ENCODE measurements at regions not wholly inside any gene's neighbourhood (a gene's known extent, or its start where the extent isn't known, plus 50 kb on each side); places are given as distances from the start of the nearest gene placed in this dataset.

GRCh38 chr20:51095633-51096521, 73.0 kb upstream of the KCNG1 start:
- Histone ChIP-seq H3K9me3 (ENCODE audit: control insufficient read depth, low read depth, low read length) (no peaks in the 10 kb centered on the region), H3K9ac (ENCODE audit: control insufficient read depth, extremely low read depth, insufficient read depth, low read length) (no peak overlapping the region), H4K20me1 (ENCODE audit: control insufficient read depth, extremely low read depth, insufficient read depth, low read length) (no peaks in the 10 kb centered on the region), H3K27me3 (ENCODE audit: control insufficient read depth, extremely low read depth, insufficient read depth, low read length) (peaks cover 30% of the 10 kb centered on the region), H3K4me3 (ENCODE audit: control insufficient read depth in 2 of 3, extremely low read depth in 1 of 3, insufficient read depth in 2 of 3, low read depth in 1 of 3, low read length in 3 of 3) (no peak overlapping the region), H3K4me1 (ENCODE audit: control insufficient read depth, extremely low read depth, insufficient read depth, low read length) (no peaks in the 10 kb centered on the region), H2AFZ (ENCODE audit: control insufficient read depth, low read length) (no peak overlapping the region), H3K9me1 (ENCODE audit: control insufficient read depth, extremely low read depth, insufficient read depth, low read length) (no peaks in the 10 kb centered on the region), H3K36me3 (ENCODE audit: control insufficient read depth in 2 of 2, extremely low read depth in 1 of 2, insufficient read depth in 2 of 2, low read length in 2 of 2) (no peaks in the 10 kb centered on the region), H3K79me2 (ENCODE audit: control insufficient read depth, insufficient read depth, low read length) (no peaks in the 10 kb centered on the region), H3K27ac (ENCODE audit: control insufficient read depth, insufficient read depth, low read length) (no peak overlapping the region), H3K4me2 (ENCODE audit: control insufficient read depth, extremely low read depth, insufficient read depth, low read depth, low read length) (no peak overlapping the region)
- TF ChIP-seq CTCF (optimal IDR thresholded peaks at IDR 0.05 in 1 of 3, IDR thresholded peaks at IDR 0.05 in 1 of 3, conservative IDR thresholded peaks at IDR 0.05 in 1 of 3; ENCODE audit: extremely low read depth in 1 of 3, insufficient read depth in 2 of 3, low read length in 3 of 3) (no peak), EZH2 (IDR thresholded peaks at IDR 0.05; ENCODE audit: low read length) (no peak)
- dilution Hi-C loops (cut with MboI; ENCODE audit: extremely low pct_ligation_motif_present, low sequenced_read_pairs) = no loop called here
- DNase-seq (ENCODE audit: low read depth, low spot score) = no peak
- no peak for FAIRE-seq

- Histone ChIP-seq H3K4me2 (ENCODE audit: control insufficient read depth, extremely low read depth, insufficient read depth, low read depth, low read length) (no peak overlapping the region), H3K27ac (ENCODE audit: control insufficient read depth, insufficient read depth, low read length) (no peak overlapping the region), H3K79me2 (ENCODE audit: control insufficient read depth, insufficient read depth, low read length) (no peaks in the 10 kb centered on the region), H3K9me1 (ENCODE audit: control insufficient read depth, extremely low read depth, insufficient read depth, low read length) (no peaks in the 10 kb centered on the region), H4K20me1 (ENCODE audit: control insufficient read depth, extremely low read depth, insufficient read depth, low read length) (no peaks in the 10 kb centered on the region), H3K4me3 (ENCODE audit: control insufficient read depth in 2 of 3, extremely low read depth in 1 of 3, insufficient read depth in 2 of 3, low read depth in 1 of 3, low read length in 3 of 3) (no peak overlapping the region), H3K27me3 (ENCODE audit: control insufficient read depth, extremely low read depth, insufficient read depth, low read length) (peaks cover 35% of the 10 kb centered on the region), H2AFZ (ENCODE audit: control insufficient read depth, low read length) (no peak overlapping the region), H3K36me3 (ENCODE audit: control insufficient read depth in 2 of 2, extremely low read depth in 1 of 2, insufficient read depth in 2 of 2, low read length in 2 of 2) (no peaks in the 10 kb centered on the region), H3K9me3 (ENCODE audit: control insufficient read depth, low read depth, low read length) (no peaks in the 10 kb centered on the region), H3K9ac (ENCODE audit: control insufficient read depth, extremely low read depth, insufficient read depth, low read length) (no peak overlapping the region), H3K4me1 (ENCODE audit: control insufficient read depth, extremely low read depth, insufficient read depth, low read length) (no peaks in the 10 kb centered on the region)
- DNase-seq (ENCODE audit: low read depth, low spot score) (no peak), FAIRE-seq (no peak)
- TF ChIP-seq EZH2 (IDR thresholded peaks at IDR 0.05; ENCODE audit: low read length) = no peak
- no peak for TF ChIP-seq CTCF (optimal IDR thresholded peaks at IDR 0.05 in 1 of 3, IDR thresholded peaks at IDR 0.05 in 1 of 3, conservative IDR thresholded peaks at IDR 0.05 in 1 of 3; ENCODE audit: extremely low read depth in 1 of 3, insufficient read depth in 2 of 3, low read length in 3 of 3)
- dilution Hi-C loops (cut with MboI; ENCODE audit: extremely low pct_ligation_motif_present, low sequenced_read_pairs) = no loop called here
These were observed 71.3 kb upstream of the KCNG1 start for GRCh38 chr20:51094221-51094620.
